ENCODE measurements at regions not wholly inside any gene's neighbourhood (a gene's known extent, or its start where the extent isn't known, plus 50 kb on each side); places are given as distances from the start of the nearest gene placed in this dataset.

DNA sequence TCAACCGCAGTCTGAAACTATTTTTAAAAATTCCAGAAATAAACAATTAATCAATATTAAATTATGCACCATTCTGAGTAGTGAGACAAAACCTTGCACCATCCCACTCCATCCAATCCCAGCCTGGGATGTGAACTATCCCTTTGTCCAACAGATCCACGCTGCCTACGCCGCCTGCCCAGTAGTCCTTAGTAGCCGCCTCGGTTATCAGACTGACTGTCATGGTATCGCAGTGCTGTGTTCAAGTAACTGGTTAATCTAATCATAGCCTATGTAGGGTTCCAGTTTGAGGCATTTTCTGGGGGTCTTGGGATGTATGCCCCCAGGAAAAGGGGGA, 437.7 kb downstream of the HS3ST3B1 start:
- TF ChIP-seq SIN3A (IDR thresholded peaks at IDR 0.05; ENCODE audit: borderline replicate concordance in 2 of 2, control insufficient read depth in 1 of 2, low read depth in 2 of 2, low read length in 2 of 2), result no peak
- TF ChIP-seq, protein P1, sequence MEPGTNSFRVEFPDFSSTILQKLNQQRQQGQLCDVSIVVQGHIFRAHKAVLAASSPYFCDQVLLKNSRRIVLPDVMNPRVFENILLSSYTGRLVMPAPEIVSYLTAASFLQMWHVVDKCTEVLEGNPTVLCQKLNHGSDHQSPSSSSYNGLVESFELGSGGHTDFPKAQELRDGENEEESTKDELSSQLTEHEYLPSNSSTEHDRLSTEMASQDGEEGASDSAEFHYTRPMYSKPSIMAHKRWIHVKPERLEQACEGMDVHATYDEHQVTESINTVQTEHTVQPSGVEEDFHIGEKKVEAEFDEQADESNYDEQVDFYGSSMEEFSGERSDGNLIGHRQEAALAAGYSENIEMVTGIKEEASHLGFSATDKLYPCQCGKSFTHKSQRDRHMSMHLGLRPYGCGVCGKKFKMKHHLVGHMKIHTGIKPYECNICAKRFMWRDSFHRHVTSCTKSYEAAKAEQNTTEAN (CRISPR knock-in tag; IDR thresholded peaks at IDR 0.05), result no peak
- TF ChIP-seq, protein P2, sequence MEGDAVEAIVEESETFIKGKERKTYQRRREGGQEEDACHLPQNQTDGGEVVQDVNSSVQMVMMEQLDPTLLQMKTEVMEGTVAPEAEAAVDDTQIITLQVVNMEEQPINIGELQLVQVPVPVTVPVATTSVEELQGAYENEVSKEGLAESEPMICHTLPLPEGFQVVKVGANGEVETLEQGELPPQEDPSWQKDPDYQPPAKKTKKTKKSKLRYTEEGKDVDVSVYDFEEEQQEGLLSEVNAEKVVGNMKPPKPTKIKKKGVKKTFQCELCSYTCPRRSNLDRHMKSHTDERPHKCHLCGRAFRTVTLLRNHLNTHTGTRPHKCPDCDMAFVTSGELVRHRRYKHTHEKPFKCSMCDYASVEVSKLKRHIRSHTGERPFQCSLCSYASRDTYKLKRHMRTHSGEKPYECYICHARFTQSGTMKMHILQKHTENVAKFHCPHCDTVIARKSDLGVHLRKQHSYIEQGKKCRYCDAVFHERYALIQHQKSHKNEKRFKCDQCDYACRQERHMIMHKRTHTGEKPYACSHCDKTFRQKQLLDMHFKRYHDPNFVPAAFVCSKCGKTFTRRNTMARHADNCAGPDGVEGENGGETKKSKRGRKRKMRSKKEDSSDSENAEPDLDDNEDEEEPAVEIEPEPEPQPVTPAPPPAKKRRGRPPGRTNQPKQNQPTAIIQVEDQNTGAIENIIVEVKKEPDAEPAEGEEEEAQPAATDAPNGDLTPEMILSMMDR (IDR thresholded peaks at IDR 0.05 in 2 of 3, conservative IDR thresholded peaks at IDR 0.05 in 1 of 3; ENCODE audit: insufficient read depth in 2 of 3, low read depth in 1 of 3, low read length in 3 of 3), result no peak
